Right renal cortex interstitium (tissue), 3 donors: ENCODE measurements at regions not wholly inside any gene's neighbourhood (a gene's known extent, or its start where the extent isn't known, plus 50 kb on each side); places are given as distances from the start of the nearest gene placed in this dataset.

ENCODE experiments used
- DNase-seq, 3 donors: peaks; one replicate each; pipeline ENCODE4 v3.0.0-alpha.2; 2013; ENCODE audit warnings: low read depth in 3 of 3, low spot score in 2 of 3

DNA sequence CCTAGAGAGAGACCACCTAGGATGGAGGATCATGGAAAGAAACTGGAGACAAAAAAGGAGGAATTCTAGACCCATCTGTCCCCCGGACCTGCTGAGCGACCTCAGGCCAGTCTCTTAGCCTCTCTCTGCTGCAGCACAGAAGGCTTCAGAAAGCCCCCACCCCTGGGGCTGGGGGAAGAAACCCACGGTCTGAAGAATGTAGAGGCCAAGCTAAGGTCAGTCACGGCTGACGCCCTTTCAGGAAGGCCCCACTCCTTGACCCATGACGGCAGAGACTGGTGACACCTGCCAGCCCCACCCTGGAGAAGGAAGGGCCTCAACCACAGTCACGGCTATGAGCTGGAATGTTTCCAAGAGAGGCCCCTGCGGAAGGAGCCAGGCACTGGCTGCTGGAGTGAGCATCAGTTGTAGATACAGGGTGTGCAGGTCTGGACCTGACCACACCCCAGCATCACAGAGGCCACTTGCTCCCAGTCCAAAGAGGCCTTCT is 120.5 kb upstream of the BOD1 start:
- DNase-seq: peak in 1 of 3 donors; percentile 54

DNA sequence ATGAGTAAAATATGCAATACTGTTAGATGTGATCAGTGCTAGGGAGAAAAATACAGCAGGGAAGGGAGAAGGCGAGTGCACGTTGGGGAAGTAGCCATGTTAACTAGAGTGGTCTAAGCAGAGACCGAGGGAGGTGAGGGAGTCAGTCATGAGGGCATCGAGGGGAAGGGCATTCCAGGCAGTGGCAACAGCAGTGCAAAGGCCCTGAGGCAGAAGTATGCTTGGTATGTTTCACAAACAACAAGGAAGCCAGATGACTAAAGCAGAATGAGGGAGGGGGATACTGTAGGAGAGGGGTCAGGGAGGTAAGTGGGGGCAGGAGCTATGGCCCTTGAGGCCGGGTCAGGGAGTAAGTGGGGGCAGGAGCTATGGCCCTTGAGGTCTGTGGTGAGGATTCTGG is 123.3 kb upstream of the BOD1 start:
- DNase-seq: no peak

DNA sequence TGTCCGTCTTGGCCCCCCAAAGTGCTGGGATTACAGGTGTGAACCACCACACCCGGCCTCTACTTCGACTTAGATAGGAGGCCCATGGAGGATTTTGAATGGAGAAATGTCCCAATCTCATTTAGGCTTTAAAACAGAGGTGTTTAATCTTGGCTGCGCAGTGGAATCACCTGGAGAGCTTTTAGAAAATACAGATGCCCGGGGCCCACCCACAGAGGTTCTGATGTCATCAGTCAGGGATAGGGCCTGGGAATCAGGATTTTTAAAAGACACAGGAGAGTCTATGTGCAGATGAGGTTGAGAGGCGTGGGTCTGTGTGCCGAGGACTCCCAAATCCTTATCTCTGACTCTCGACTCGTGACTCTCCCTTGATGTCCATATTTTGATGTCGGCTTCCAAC is 124.0 kb upstream of the BOD1 start:
- no peak for DNase-seq

DNA sequence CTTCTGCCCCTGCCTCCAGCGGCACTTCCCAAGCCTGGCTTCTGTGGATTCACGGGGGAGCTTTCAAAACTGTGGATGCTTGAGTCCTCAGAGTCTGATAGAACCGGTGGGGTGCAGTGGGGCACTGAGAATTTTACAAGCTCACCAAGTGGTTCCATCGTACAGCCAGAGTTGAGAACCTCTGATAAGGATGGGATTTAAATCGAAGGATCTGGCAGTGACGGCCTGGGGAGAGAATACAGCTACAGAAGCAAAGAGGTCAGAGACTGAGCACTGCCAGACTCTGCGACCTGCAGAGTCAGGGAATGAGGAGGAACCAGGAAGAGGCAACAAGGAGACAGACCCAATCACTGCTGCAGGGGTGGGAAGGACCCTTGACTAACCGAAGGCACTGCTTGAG is 124.6 kb upstream of the BOD1 start:
- no peak for DNase-seq

DNA sequence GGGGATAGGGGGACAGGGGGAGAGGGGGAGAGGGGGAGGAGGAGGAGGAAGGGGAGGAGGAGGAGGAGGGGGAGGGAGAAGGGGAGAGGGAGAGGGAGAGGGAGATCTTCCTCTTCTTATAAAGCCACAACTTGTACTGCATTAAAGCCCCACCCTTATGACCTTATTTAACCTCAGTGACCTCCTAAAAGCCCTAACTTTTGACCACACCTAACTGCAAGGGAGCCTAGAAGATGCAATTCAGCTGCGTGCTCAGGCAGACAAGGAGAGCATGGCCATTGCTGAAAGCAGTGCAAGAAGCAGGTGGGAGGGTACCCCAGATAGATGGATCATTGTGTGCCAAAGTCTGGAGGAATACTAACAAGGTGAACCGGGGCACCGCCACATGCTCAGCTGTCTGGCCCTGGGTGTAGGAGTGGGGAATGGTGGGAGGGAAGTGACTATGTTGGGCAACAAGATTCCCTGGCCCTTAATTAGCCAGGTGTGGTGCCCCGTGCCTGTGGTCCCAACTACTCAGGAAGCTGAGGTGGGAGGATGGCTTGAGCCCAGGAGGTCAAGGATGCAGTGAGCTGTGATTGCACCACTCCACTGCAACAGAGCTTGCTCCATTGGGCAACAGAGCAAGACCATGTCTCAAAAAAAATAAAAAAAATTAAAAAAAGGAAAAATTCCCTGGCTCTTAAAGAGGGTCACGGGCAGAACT is 125.4 kb upstream of the BOD1 start:
- DNase-seq: no peak

DNA sequence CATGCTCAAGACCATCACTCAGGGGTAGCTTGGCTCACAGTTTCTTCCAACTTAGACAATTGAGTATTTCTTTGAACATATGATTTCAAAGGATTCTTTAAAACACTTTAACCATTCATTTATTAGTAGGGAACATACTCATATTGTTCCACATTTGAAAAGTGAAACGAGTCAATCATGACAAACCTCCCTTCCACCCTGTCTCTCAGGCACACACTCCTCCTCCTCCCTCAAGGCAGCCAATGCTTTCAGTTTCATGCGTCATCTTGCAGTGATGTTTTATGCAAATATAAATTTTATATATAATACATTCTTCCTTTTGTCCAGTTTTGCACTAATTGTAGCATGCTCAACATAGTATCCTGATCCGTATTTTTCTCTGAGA is 126.0 kb upstream of the BOD1 start:
- no peak for DNase-seq

DNA sequence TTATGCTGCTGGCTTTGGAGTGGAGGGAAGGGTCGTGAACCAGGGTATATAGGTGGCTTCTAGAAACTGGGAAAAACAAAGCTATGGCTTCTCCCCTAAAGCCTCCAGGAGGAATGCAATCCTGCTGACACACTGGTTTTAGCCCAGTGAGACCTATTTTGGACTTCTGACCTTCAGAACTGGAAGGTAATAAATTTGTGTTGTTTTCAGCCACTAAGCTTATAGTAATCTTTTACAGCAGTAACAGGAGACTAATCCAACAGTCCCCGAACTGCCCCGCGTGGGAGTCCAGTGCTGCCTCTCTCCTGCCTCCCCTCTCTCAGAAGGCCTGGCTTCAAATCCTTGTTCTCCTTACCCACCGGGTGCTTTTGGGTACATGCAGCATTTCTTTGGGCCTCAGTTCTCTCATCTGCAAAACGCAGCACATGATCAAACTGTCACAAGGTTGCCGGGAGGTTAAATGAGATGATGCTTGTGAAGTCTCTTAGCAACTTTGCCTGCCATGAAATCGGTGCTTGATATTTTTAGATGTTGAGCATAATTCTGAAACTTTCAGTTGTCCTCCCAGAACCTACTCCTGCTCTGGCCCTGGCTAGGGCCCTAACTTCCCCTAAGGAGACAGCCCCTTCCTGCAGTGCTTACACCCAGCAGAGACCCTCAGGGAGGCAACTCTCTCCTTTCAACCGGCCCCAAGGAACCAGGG is 127.3 kb upstream of the BOD1 start:
- DNase-seq: no peak

DNA sequence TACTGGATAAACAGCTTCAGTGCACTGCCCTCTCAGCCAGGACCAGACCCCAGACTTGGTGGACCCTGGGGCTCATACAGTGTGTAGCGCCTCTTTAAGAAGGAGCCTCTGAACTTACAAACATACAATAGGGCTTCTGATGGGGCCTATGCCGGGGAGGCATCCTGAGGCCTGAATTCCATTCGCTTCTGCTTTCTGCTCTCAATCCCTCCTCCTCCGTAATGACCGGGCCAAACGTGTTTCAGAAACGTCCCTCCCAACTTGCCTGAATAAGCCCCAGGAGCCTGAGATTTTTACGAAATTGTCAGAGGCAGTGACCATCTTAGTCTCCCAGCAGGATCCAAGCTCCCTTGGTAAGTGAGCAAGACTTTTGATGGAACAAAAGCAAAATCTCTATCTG is 128.1 kb upstream of the BOD1 start:
- DNase-seq: no peak

DNA sequence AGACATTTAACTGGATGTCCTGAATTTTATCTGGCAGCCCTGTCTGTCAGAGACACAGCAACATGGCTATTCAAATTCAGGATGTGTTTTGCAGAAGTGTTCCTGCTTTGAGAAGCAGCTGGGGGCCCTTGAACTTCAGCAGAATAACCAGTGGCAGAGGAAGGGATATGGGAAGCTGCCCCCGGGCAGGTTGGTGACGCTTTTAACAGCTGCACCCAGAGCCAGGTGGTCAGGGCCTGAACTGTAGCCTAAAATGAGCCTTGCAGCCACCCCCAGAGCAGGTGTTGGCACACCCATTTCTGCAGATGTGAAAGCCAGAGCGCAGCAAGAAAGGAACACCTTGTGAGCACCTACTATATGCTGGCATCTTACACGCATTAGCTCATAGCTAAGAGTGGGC is 128.7 kb upstream of the BOD1 start:
- DNase-seq: no peak

DNA sequence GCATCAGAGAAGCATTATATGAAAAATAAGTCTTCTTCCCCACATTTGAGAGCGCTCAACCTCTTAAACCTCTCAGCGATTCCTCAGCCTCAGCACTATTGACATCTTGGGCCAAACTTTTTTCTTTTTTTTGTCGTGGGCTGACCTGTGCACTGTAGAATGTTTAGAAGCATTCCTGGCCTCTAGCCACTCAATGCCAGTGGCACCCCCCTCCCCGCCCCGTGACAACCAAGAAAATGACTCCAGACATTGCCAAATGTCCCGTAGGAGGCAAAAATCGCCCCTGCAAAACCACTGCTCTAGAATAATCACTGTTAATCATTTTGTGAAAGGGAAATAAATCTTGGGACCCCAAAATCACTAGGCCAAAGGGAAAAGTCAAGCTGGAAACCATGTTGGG is 129.1 kb upstream of the BOD1 start:
- DNase-seq: no peak

DNA sequence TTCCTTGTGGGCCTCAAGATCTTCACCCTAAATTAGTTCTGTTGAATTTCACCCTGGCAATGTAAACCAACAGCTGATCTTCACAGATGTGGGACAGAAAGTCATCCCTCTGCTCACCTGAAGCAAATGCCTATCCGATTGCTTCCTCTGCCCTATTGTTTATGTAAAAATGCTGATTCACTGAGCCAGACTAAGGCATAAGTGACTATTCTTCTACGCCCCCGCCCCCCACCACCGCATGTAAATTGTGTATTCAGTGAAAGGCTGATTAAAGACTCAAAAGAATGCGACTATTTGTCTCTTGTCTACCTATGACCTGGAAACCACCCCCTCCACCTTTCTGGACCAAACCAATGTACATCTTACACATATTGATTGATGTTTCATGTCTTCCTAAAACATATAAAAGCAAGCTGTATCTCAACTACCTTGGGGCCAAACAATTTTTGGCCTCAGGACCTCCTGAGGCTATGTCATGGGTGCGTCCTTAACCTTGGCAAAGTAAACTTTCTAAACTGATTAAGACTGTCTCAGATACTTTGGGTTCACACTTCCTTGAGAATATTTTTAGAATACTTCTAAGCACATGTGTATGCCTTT is 129.7 kb upstream of the BOD1 start:
- no peak for DNase-seq

DNA sequence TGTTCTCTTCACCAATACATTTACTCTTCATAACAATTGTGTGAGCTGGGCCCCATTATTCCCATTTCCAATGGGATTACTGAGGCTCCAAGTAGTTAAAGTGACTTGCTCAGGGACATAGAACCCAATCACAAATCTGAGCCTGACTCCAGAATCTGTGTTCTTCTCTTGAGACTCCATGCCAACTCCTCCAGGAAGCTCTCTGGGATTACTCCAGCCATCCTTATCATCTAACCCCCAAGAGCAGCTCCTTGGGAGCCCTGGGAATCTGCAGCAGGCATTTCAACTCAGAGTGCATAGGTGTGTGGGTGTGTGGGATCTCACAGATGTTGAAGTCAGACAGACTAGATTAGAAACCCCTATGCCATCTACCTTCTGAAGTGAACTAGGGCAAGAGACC is 131.4 kb upstream of the BOD1 start:
- DNase-seq: no peak

DNA sequence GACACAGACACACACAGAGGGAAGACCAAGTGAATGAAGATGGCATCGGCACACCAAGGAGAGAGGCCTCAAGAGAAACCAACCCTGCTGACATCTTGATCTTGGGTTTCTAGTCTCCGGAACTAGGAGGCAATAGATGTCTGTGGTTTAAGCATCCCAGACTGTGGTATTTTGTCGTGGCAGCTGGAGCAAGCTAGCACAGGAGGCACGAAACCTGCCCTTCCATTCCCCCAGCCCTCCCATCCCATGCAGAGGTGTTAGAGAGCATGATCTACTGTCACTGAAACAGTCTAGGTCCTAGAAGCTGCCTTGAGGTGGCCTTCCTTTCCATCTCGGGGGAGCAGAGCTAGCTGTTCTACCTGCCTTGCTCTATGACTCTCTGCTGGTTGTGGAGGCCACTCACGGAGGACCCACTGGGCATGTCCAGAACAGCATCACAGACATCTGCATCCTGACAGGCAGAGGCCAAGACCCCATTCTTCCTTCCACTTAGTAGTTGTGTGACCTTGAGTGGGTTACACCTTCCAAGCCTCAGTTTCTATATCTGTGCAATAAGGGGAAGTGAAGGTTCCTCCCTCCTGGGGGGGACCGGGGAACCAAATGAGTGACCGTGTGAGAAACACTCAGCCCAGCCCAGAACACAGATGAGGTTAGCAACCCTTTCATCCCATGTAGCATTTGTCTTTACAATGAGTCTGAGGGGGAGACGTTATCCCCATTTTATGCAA is 134.3 kb upstream of the BOD1 start:
- DNase-seq: no peak

DNA sequence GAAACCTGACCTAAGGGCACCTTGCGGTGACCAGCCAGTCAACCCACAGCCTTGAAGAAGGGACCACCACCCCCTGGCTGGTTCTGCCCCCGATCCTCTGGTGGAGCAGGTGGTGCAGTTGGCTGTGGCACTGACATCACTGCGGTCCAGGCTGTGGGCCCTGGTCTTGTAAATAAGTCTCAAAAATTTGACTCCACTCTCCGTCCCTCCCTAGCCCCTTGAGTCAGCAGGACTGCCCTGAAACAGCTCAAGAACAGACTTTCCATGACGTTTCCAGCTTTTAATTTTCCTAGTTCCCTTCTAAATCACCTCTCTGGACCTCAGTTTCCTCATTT is 134.8 kb upstream of the BOD1 start:
- DNase-seq: no peak

DNA sequence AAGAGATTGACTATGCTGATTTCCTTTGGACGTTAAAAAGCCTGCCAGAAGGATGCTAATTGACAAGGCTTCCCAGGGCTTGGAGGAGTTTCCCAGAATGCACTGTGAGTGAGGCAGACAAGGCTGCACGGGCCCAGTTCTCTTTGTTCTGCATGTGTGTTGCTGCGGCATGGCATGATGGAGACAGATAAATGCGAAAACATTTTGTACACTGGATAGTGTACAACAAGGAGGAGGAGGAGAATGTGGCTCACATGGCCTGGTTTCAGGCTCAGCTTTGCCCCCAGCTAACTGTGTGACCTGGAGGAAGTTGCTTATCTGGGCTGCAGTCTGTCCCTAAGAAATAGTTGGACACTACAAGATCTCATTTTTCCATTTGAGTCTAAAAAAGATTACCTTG is 135.5 kb upstream of the CPEB4 start:
- no peak for DNase-seq

DNA sequence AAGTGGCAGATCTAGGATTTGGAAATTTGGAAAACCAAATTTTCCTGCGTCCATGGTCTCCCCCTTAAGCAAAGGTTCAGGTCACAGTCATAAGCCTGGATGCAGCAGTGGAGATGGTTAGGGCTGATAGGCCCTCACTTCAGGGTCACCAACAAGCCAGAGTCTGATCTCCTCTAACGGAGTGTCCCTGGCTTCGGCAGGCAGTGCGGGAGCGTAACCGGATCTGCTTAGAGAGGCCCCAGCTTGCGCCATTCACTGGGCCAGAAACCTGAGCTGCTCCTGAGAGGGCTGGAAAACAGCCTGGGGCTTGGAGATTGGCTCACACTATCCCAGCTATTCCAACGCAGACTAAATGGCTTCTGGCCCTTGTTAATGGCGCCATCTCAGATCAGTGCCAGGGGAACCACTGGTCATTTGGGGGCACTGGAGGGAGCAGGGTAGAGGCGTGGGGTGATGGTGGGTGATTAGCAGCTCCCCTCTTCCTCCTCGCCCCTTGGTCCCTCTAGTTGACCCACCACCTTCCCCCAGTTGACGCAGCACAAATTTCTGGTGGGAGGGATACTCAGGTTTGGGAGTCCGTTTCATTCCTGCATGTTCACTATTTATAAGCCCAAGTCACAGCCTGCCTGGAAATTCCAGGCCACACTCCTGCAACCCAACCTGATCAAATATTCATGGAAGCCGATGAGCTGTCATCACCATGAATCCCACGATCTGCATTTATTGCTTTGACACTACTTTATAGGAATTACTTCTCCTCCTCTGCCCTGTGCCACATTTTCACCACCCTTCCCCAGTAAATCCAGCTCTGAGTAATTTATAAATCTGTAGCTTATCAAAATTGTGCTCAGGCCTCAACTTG is 134.6 kb upstream of the CPEB4 start:
- DNase-seq: no peak

DNA sequence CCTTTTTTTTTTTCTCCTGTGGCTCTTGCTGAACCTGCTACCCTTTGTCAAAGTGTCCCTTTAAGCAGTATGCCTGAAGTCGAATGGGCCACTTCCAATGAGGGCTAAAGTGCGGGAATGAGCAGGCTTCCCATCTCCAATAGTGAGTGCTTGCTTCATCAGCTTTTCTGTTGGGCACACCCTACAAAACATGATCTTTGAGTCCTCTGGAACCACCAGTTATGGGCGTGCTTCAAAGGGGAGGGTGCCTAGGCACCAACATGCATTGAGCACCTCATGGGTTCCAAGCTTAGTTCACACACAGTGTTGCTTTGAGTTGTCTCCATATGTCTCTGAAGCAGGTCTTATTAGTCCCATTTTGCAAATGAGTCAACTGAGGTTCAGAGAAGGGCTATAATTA is 132.8 kb upstream of the CPEB4 start:
- DNase-seq: no peak

DNA sequence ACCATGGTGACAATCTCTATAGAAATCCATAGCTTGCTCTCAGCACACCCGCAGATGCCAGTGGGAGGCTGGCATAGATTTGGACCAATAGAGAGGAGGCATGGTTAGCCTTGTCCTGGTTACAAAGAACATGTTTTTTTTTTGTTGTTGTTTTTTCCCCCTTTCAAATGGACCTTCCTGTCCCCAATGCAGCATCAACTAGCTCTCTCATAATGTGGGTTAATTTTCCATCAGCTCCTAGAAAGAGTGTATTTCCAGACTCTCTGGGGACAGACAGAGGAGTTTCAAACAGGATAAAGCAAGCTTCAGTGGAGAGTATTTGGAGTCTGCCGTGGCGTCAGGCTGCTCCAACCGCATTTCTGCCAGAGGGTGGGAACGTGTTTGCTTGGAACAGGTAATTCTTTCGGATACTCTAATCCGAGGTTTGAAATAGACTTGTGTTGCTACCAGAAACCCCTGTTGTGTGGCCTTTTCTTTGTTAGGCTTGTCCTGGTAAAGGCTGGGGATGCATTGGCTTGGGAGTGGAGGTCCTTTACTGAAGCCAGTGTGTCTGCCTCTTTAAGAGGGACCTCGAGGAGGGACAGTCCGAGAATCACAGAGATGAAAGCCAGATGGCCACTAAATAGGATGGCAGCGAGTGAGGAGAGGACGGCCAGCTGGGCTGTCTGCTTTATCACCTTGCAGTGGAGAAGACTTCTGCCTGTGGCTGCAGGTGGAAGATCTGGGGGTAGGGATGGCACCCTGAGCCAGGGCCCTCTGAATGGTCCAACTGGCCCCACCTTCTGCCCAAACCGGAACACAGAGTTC is 130.5 kb upstream of the CPEB4 start:
- DNase-seq: no peak

DNA sequence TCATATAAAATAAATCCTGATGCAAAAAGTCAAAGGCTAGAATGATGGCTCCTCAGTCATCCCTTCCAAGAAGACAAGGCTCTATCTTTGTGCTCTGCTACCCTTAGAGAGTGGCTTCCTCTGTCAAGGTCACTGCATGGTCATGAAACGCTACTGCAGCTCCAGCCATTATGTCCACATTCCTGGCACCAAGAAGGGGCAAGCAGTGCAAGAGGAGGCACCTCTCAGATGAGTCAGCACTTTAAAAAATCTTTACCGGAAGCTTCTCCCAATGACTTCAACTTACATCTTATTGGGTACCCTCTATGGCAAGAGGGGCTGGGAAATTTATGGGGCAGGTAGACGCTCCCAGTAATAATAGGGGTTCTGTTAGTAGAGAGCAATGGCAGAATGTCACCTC is 129.5 kb upstream of the CPEB4 start:
- no peak for DNase-seq

DNA sequence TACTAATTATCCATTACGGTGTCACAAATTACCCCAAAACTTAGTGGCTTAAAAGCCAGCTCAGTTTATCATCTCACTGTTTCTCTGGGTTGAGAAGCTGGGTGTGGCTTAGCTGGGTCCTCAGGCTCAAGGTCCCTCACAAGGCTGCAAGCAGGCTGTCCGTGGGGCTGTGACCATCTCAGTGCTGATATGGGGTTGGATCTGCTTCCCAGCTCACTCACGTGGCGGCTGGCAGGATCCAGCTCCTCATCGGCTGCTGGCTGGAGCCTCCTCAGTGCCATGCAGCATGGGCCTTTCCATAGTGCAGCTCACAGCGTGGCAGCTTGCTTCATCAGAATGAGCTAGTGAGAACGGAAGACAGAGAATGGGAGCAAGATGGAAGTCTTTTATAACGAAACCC is 128.5 kb upstream of the CPEB4 start:
- no peak for DNase-seq
